ENCODE measurements at regions not wholly inside any gene's neighbourhood (a gene's known extent, or its start where the extent isn't known, plus 50 kb on each side); places are given as distances from the start of the nearest gene placed in this dataset.

GRCh38 chr3:36201546-36201945, 178.8 kb upstream of the STAC start:
- no peak for DNase-seq

GRCh38 chr3:36206956-36207580, 173.2 kb upstream of the STAC start:
- DNase-seq: no peak

- DNase-seq: no peak
Measured at GRCh38 chr3:36210840-36211651, 169.3 kb upstream of the STAC start.

- DNase-seq: no peak
Measured at GRCh38 chr3:36211652-36211999, 168.7 kb upstream of the STAC start.

GRCh38 chr3:36212251-36212650, 168.1 kb upstream of the STAC start:
- DNase-seq: no peak

GRCh38 chr3:36214460-36214859, 165.8 kb upstream of the STAC start:
- no peak for DNase-seq

GRCh38 chr3:36215241-36215640, 165.1 kb upstream of the STAC start:
- DNase-seq: no peak

- DNase-seq: no peak
Measured at GRCh38 chr3:36219398-36219797, 160.9 kb upstream of the STAC start.

- no peak for DNase-seq
Measured at GRCh38 chr3:36220173-36220572, 160.1 kb upstream of the STAC start.

- DNase-seq: no peak
Measured at GRCh38 chr3:36221975-36222374, 158.3 kb upstream of the STAC start.

- DNase-seq: no peak
Measured at GRCh38 chr3:36227980-36228379, 152.3 kb upstream of the STAC start.

- DNase-seq: no peak
Measured at GRCh38 chr3:36229496-36229895, 150.8 kb upstream of the STAC start.

- no peak for DNase-seq
Measured at GRCh38 chr3:36232797-36233489, 147.4 kb upstream of the STAC start.

- no peak for DNase-seq
Measured at GRCh38 chr3:36244728-36245127, 135.6 kb upstream of the STAC start.

- DNase-seq: no peak
Measured at GRCh38 chr3:36248374-36248773, 131.9 kb upstream of the STAC start.

GRCh38 chr3:36250191-36250590, 130.1 kb upstream of the STAC start:
- DNase-seq: no peak

GRCh38 chr3:36257158-36257852, 123.0 kb upstream of the STAC start:
- no peak for DNase-seq

- DNase-seq: no peak
Measured at GRCh38 chr3:36258421-36258820, 121.9 kb upstream of the STAC start.

GRCh38 chr3:36259580-36259979, 120.7 kb upstream of the STAC start:
- no peak for DNase-seq

GRCh38 chr3:36269274-36269673, 111.0 kb upstream of the STAC start:
- no peak for DNase-seq

GRCh38 chr3:36282766-36283165, 97.5 kb upstream of the STAC start:
- DNase-seq: no peak

GRCh38 chr3:36295296-36295695, 85.0 kb upstream of the STAC start:
- no peak for DNase-seq

- no peak for DNase-seq
Measured at GRCh38 chr3:36297195-36297594, 83.1 kb upstream of the STAC start.

GRCh38 chr3:36298188-36298587, 82.1 kb upstream of the STAC start:
- DNase-seq: no peak
